HL-60 (cell line): ENCODE measurements at regions not wholly inside any gene's neighbourhood (a gene's known extent, or its start where the extent isn't known, plus 50 kb on each side); places are given as distances from the start of the nearest gene placed in this dataset.

Source experiments
- DNase-seq, 2 experiments: peaks; one replicate each; pipeline ENCODE4 v3.0.0-alpha.2; 2010 to 2020; ENCODE audit warnings: low read depth in 1 of 2, low spot score in 1 of 2
- H3K27ac ChIP-seq: fragments of 250-450 bp; sonication (Bioruptor Pico); replicated peaks from 2 replicates; pipeline ENCODE4 v1.5.1; 2020; ENCODE audit warnings: mild to moderate bottlenecking, moderate library complexity
- H3K27me3 ChIP-seq: fragments of 250-450 bp; sonication (Bioruptor Pico); 2 replicates; pipeline ENCODE4 v1.5.1; 2021; ENCODE audit warnings: mild to moderate bottlenecking, moderate library complexity; ENCODE audit not compliant: insufficient read depth, poor library complexity, severe bottlenecking
- H3K4me3 ChIP-seq: replicated peaks from 2 replicates; pipeline ENCODE4 v1.5.1; 2011; ENCODE audit warnings: mild to moderate bottlenecking, control low read depth, low read length; ENCODE audit not compliant: insufficient read depth
- CTCF ChIP-seq: IDR thresholded peaks from one replicate; pipeline ENCODE4 v1.5.1; 2011; ENCODE audit warnings: low read length, control low read depth, inconsistent platforms; ENCODE audit not compliant: insufficient read depth
- GABPA ChIP-seq: IDR thresholded peaks from 2 replicates; pipeline ENCODE4 v1.6.1; 2012; ENCODE audit warnings: low read depth
- POLR2AphosphoS5 ChIP-seq: IDR thresholded peaks from 2 replicates; pipeline ENCODE4 v1.6.1; 2012; ENCODE audit warnings: low read depth
- REST ChIP-seq: IDR thresholded peaks from 2 replicates; pipeline ENCODE4 v1.6.1; 2012; ENCODE audit warnings: low read depth; ENCODE audit not compliant: insufficient replicate concordance
- SPI1 ChIP-seq: IDR thresholded peaks from 2 replicates; pipeline ENCODE4 v1.6.1; 2012; ENCODE audit warnings: low read depth, mild to moderate bottlenecking, borderline replicate concordance

DNA sequence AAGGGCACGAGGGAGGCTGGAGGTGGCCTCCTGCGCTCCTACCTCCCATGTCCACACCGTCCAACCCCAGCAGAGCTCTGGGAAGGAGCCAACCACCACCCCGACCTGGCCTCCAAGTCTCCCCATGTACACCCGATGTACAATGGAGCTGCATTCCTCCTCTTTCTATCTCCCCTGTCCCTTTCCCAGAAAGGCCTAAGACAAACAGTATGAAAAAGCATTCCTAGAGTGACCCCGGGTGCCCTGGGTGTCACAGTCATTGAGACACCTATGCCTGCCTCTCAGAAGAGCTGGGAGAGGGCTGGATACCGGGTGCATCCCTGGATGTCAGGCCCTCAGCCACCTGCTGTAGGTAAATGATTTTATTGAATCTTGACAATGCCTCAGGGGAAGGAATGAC lies 248.1 kb downstream of the EMX2 start:
- no peak overlapping the region for H3K4me3 ChIP-seq
- TF ChIP-seq POLR2AphosphoS5: no peak

GRCh38 chr10:117792214-117792613 lies 249.7 kb downstream of the EMX2 start:
- Histone ChIP-seq H3K27ac (no peak overlapping the region), H3K27me3 (no peaks in the 10 kb centered on the region), H3K4me3 (no peak overlapping the region)
- no peak for DNase-seq
- no peak for TF ChIP-seq CTCF
- no peak for TF ChIP-seq SPI1
- TF ChIP-seq GABPA: no peak
- TF ChIP-seq POLR2AphosphoS5: no peak
- no peak for TF ChIP-seq REST

More for the DNA sequence above, 248.1 kb downstream of the EMX2 start:
- no peak overlapping the region for H3K27ac ChIP-seq
- DNase-seq: no peak
- no peaks in the 10 kb centered on the region for H3K27me3 ChIP-seq

- TF ChIP-seq SPI1 (no peak), CTCF (no peak), REST (no peak), GABPA (no peak), POLR2AphosphoS5 (no peak)
- DNase-seq: no peak
- Histone ChIP-seq H3K27ac (no peak overlapping the region), H3K4me3 (no peak overlapping the region), H3K27me3 (no peaks in the 10 kb centered on the region)
Measured at GRCh38 chr10:117796130-117796745, 250.5 kb downstream of the RAB11FIP2 start.

DNA sequence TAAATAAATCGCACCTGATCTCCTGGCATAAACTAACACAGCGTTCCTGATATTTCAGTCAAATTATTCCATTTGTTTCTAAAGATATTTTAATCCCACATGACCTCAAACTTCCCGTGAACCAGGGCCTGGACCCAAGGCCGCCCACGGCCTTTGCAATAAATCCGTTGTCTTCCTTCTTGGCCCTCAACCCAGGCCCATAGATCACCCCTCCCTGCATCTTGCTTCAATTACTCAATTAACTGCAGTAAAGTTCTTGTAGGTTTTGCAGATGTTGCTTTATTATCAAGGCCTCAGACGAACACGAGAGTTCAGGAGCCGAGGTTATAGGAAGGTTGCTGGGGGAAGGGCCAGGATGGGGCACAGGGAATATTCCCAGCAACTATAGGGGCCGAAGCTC lies 249.4 kb downstream of the RAB11FIP2 start:
- Histone ChIP-seq H3K27ac (no peak overlapping the region), H3K27me3 (no peaks in the 10 kb centered on the region), H3K4me3 (no peak overlapping the region)
- DNase-seq: no peak
- TF ChIP-seq SPI1 (no peak), GABPA (no peak), CTCF (no peak), POLR2AphosphoS5 (no peak), REST (no peak)
